Natural killer cell (primary cell): ENCODE measurements at regions not wholly inside any gene's neighbourhood (a gene's known extent, or its start where the extent isn't known, plus 50 kb on each side); places are given as distances from the start of the nearest gene placed in this dataset.
"Not testable (repeated sequence)": the region's sequence is repeated elsewhere in the genome, so short reads cannot be mapped to it uniquely, and the experiment has no call there.

Source experiments
- ATAC-seq, 3 donors: fragments of 150-1000 bp in 2 of 3; fragments of 200-7000 bp in 1 of 3; cut with Tn5 transposase; 1 replicate in 1 of 3; 2 replicates in 2 of 3; pipeline ENCODE4 v1.10.0; 2021; ENCODE audit warnings: mild to moderate bottlenecking in 2 of 3, moderate library complexity in 2 of 3
- DNase-seq, 2 donors: peaks; one replicate each; pipeline versions ENCODE4 v3.0.0 to v3.0.0-alpha.2; 2013 to 2021; ENCODE audit warnings: mixed read lengths in 1 of 2
- H3K27ac ChIP-seq: one replicate; pipeline ENCODE4 v1.5.1; 2013; ENCODE audit warnings: mild to moderate bottlenecking, low read length
- H3K27me3 ChIP-seq: one replicate; pipeline ENCODE4 v1.6.1; 2013; ENCODE audit warnings: low read length; ENCODE audit not compliant: control insufficient read depth, insufficient read depth
- H3K36me3 ChIP-seq: one replicate; pipeline ENCODE4 v1.6.1; 2013; ENCODE audit warnings: low read length; ENCODE audit not compliant: control insufficient read depth, insufficient read depth
- H3K4me1 ChIP-seq: one replicate; pipeline ENCODE4 v1.6.1; 2013; ENCODE audit warnings: low read length; ENCODE audit not compliant: control insufficient read depth, insufficient read depth
- H3K4me3 ChIP-seq: one replicate; pipeline ENCODE4 v1.5.1; 2013; ENCODE audit warnings: low read length
- H3K9me3 ChIP-seq: one replicate; pipeline ENCODE4 v1.6.1; 2013; ENCODE audit warnings: low read length; ENCODE audit not compliant: control insufficient read depth, insufficient read depth
- H3K27ac Mint-ChIP-seq, 2 donors: one replicate each; pipeline ENCODE4 v1.8.0; 2022; ENCODE audit warnings: mild to moderate bottlenecking in 2 of 2, mixed read lengths in 2 of 2, moderate library complexity in 1 of 2
- H3K27me3 Mint-ChIP-seq, 2 donors: one replicate each; pipeline ENCODE4 v1.8.0; 2022; ENCODE audit warnings: low read depth in 2 of 2, mixed read lengths in 2 of 2
- H3K36me3 Mint-ChIP-seq: one replicate; pipeline ENCODE4 v1.8.0; 2022; ENCODE audit warnings: mixed read lengths
- H3K4me1 Mint-ChIP-seq, 2 donors: one replicate each; pipeline ENCODE4 v1.8.0; 2022; ENCODE audit warnings: mixed read lengths in 2 of 2
- H3K4me3 Mint-ChIP-seq: one replicate; pipeline ENCODE4 v1.8.0; 2022; ENCODE audit warnings: mild to moderate bottlenecking, moderate library complexity, mixed read lengths
- H3K9me3 Mint-ChIP-seq, 2 donors: one replicate each; pipeline ENCODE4 v1.8.0; 2022; ENCODE audit warnings: mixed read lengths in 2 of 2
- whole genome bisulfite sequencing: methylation state at CpG from one replicate; pipeline ENCODE4 v1.1.7; 2013; ENCODE audit warnings: missing lambda C conversion rate; ENCODE audit not compliant: insufficient coverage; 5-methylcytosine and 5-hydroxymethylcytosine counted together
- intact Hi-C: fragments of 100-400 bp; cut with micrococcal nuclease; formaldehyde crosslinking; loops from one replicate; pipeline ENCODE4 v1.14.2; 2022
- TF ChIP-seq, protein P1 (sequence below): fragments of 200-600 bp; IDR thresholded peaks from one replicate; pipeline ENCODE4 v1.8.0; 2022; ENCODE audit warnings: antibody characterized with exemption

DNA sequence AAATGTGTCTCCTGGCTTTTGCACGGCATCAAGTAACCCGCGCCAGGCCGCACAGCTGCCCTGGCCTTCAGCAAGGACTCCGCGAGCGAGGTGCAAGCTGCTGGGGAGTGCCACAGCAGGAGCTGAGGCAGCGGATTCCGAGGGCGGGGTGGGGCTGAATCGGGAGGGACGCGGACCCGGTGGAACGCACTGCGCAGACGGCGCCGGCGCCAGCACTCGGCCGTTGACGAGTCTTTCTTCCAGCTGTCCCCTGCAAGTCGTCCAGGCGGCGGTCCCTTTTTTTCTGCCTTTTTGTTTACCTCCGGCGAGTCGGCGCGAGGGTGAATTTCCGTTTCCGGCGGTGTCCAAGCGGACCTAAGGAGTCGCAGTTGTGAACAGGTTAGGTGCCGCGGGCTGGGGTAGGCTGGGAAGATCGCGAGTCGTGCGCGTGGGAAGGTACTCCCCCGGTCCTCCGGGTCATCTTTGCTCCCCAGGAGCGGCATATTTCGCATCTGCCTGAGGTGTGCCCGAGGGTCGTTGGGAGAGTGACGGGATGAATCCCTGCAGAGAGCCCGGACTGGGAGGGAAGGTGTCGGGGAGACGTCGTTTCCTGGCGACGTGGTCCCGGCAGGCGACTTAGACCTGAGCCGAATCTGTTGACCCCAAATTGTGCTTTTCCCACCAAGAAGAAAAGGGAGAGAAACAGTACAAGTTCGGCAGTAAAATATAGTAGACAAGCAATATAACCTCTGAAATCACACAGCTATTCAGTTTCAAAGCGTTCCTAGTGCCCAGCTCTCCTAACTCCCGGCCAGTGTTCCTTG lies 124.5 kb upstream of the PTPN20 start:
- Mint-ChIP-seq H3K27ac (peak overlapping the region; percentile 62 to 89), H3K4me3 (peak overlapping the region; percentile 95)
- H3K27me3 Mint-ChIP-seq, intact Hi-C loops, H3K9me3 Mint-ChIP-seq, H3K27ac ChIP-seq, H3K9me3 ChIP-seq, H3K27me3 ChIP-seq, H3K36me3 Mint-ChIP-seq, H3K4me1 ChIP-seq, H3K36me3 ChIP-seq, H3K4me1 Mint-ChIP-seq: not testable (repeated sequence)
- peak overlapping the region; percentile 57 for H3K4me3 ChIP-seq
- WGBS, result under 1% methylated on average over 26 of the region's 62 CpGs
- ATAC-seq (peak; percentile 61 to 86 (median 81)), DNase-seq (peak; percentile 20 to 51)

DNA sequence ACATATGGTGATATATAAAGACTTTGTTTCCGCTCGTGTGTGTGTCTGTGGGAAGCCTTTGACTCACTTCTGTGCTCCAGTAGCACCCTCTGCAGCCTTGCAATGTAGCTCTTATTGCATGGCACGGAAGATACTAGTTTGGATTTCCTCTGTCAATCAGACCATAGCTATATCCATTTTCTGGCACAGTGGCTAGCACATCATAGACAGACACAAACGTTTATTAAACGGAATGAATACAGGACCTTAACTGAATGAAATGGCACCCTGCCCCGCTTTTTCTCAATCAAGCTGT lies 124.0 kb upstream of the PTPN20 start:
- peak; percentile 49 to 62 (median 57) for ATAC-seq
- DNase-seq, result peak in 1 of 2 donors; percentile 58
- TF ChIP-seq, protein P1, sequence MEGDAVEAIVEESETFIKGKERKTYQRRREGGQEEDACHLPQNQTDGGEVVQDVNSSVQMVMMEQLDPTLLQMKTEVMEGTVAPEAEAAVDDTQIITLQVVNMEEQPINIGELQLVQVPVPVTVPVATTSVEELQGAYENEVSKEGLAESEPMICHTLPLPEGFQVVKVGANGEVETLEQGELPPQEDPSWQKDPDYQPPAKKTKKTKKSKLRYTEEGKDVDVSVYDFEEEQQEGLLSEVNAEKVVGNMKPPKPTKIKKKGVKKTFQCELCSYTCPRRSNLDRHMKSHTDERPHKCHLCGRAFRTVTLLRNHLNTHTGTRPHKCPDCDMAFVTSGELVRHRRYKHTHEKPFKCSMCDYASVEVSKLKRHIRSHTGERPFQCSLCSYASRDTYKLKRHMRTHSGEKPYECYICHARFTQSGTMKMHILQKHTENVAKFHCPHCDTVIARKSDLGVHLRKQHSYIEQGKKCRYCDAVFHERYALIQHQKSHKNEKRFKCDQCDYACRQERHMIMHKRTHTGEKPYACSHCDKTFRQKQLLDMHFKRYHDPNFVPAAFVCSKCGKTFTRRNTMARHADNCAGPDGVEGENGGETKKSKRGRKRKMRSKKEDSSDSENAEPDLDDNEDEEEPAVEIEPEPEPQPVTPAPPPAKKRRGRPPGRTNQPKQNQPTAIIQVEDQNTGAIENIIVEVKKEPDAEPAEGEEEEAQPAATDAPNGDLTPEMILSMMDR, result no peak
- no peak overlapping the region for H3K4me3 ChIP-seq
- 25% methylated on average over 4 of the region's 6 CpGs for WGBS
- H3K9me3 ChIP-seq, result no peaks in the 10 kb centered on the region
- H3K27me3 ChIP-seq, result no peaks in the 10 kb centered on the region
- Mint-ChIP-seq H3K4me1 (peaks cover 0 to 9% of the 10 kb centered on the region in 2 donors), H3K27ac (peak overlapping the region; percentile 62 to 89), H3K27me3 (no peaks in the 10 kb centered on the region), H3K9me3 (no peaks in the 10 kb centered on the region), H3K4me3 (peak overlapping the region; percentile 95), H3K36me3 (no peaks in the 10 kb centered on the region)
- no peak overlapping the region for H3K27ac ChIP-seq
- H3K36me3 ChIP-seq, result no peaks in the 10 kb centered on the region
- intact Hi-C loops, result no loop called here
- peaks cover 4% of the 10 kb centered on the region for H3K4me1 ChIP-seq

GRCh38 chr10:46792657-46793357 lies 118.4 kb upstream of the PTPN20 start:
- H3K4me3 ChIP-seq, H3K4me1 Mint-ChIP-seq, H3K9me3 ChIP-seq, H3K4me3 Mint-ChIP-seq, H3K27me3 ChIP-seq, H3K9me3 Mint-ChIP-seq, H3K4me1 ChIP-seq, H3K27ac Mint-ChIP-seq, intact Hi-C loops, H3K36me3 Mint-ChIP-seq, H3K27ac ChIP-seq, DNase-seq, H3K27me3 Mint-ChIP-seq, H3K36me3 ChIP-seq, ATAC-seq: not testable (repeated sequence)
- WGBS, result no CpG with 5 or more reads among the region's 6 CpGs

DNA sequence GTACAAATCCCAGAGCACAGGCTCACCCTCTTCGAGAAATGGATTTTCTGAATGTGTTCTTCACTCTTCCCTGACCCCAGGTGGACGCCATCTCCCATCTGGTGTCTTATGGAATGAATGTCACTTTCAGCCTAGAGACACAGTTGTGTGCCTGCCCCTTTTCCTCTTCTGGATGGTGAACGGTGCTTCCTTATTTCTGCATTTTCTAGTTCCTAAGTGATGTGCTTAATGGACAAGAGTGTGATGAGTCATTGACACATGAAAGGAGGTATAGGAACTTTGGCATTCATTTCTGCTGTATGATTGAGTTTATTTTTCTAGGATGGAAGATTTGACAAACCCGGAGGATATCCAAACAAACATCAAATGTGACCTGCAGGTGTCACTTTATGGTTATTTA lies 114.9 kb upstream of the PTPN20 start:
- H3K4me3 Mint-ChIP-seq, H3K36me3 ChIP-seq, H3K27me3 ChIP-seq, H3K27me3 Mint-ChIP-seq, ATAC-seq, intact Hi-C loops, H3K4me1 ChIP-seq, H3K36me3 Mint-ChIP-seq, H3K27ac Mint-ChIP-seq, H3K9me3 ChIP-seq, H3K4me3 ChIP-seq, H3K9me3 Mint-ChIP-seq, H3K4me1 Mint-ChIP-seq, DNase-seq, H3K27ac ChIP-seq: not testable (repeated sequence)
- WGBS, result 100% methylated on average over 3 of the region's 4 CpGs

DNA sequence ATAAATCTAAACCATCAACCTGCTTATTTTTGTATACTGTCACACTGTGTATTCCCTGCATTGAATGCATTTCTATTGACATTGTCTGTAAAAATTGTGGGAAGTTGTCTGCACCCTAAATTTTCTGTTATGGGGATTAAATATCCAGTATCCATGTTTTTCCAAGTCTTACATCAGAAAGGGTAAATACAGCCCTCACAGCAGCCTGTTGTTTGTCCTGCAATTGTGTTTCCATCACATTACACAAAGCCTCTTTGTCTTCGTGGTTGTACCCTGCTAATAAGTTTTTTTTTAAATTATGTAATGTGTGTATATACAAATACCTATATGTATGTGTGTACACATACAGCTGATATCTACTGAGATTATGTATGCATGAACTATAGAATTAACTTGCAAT lies 109.2 kb upstream of the PTPN20 start:
- H3K36me3 Mint-ChIP-seq, DNase-seq, H3K9me3 ChIP-seq, H3K4me1 Mint-ChIP-seq, H3K27me3 Mint-ChIP-seq, H3K27ac ChIP-seq, H3K27me3 ChIP-seq, intact Hi-C loops, ATAC-seq, H3K4me3 Mint-ChIP-seq, H3K27ac Mint-ChIP-seq, H3K36me3 ChIP-seq, H3K4me3 ChIP-seq, H3K4me1 ChIP-seq, H3K9me3 Mint-ChIP-seq: not testable (repeated sequence)
- WGBS, result no CpG with 5 or more reads among the region's 1 CpG

- intact Hi-C loops, H3K4me1 Mint-ChIP-seq, H3K4me1 ChIP-seq, H3K27me3 ChIP-seq, H3K36me3 ChIP-seq, H3K27me3 Mint-ChIP-seq, H3K36me3 Mint-ChIP-seq, DNase-seq, ATAC-seq, H3K9me3 Mint-ChIP-seq, H3K4me3 ChIP-seq, H3K4me3 Mint-ChIP-seq, H3K27ac Mint-ChIP-seq, H3K27ac ChIP-seq, H3K9me3 ChIP-seq: not testable (repeated sequence)
- WGBS, result no CpG with 5 or more reads among the region's 1 CpG
Observed at GRCh38 chr10:46803082-46803481, 108.1 kb upstream of the PTPN20 start.

DNA sequence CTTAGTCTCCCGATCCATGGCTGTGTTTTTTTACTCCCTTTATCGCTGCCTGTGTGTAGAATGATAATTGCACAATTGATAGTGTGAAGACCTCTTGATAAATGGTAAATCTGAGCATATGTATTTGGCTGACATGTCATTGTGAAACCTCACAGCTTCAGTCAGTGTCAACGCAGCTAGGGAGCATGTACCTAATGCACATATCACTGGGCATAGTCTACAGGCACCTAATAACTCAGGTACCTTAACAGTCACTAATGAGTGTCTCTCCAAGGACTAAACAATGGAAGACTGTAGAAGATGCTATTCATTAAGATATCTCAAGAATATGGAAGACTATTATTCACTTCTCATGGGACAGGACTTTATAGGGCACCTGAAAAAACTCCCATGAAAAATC lies 101.0 kb upstream of the PTPN20 start:
- H3K27ac ChIP-seq, H3K27ac Mint-ChIP-seq, H3K9me3 Mint-ChIP-seq, H3K36me3 Mint-ChIP-seq, H3K36me3 ChIP-seq, H3K4me3 Mint-ChIP-seq, H3K4me1 Mint-ChIP-seq, H3K4me1 ChIP-seq, ATAC-seq, H3K4me3 ChIP-seq, intact Hi-C loops, H3K9me3 ChIP-seq, H3K27me3 ChIP-seq, DNase-seq, H3K27me3 Mint-ChIP-seq: not testable (repeated sequence)
- no CpG with 5 or more reads among the region's 3 CpGs for WGBS
